Smooth muscle cell (in vitro differentiated cells): ENCODE measurements at regions not wholly inside any gene's neighbourhood (a gene's known extent, or its start where the extent isn't known, plus 50 kb on each side); places are given as distances from the start of the nearest gene placed in this dataset.
A peak's percentile ranks its signal among the peaks of the same experiment; 100 is the strongest.

Experiments
- DNase-seq: peaks from one replicate; lab custom pipeline; 2025; ENCODE audit not compliant: unreplicated experiment; lab: John Stamatoyannopoulos, UW
- H2AFZ ChIP-seq: fragments of 200-600 bp; sonication (generic); 2 replicates; pipeline ENCODE4 v1.6.0; 2016; ENCODE audit warnings: antibody characterized with exemption, low read depth, mild to moderate bottlenecking
- H3F3A ChIP-seq: fragments of 200-600 bp; sonication (generic); 2 replicates; pipeline ENCODE4 v1.6.0; 2017; ENCODE audit warnings: antibody characterized with exemption, low read depth
- H3K27ac ChIP-seq: fragments of 200-600 bp; sonication (generic); 2 replicates; pipeline ENCODE4 v1.5.1; 2016; ENCODE audit warnings: low read depth, mild to moderate bottlenecking
- H3K27me3 ChIP-seq: fragments of 200-600 bp; sonication (generic); 2 replicates; pipeline ENCODE4 v1.6.1; 2016; ENCODE audit warnings: low read depth, mild to moderate bottlenecking
- H3K36me3 ChIP-seq: fragments of 200-600 bp; sonication (generic); 2 replicates; pipeline ENCODE4 v1.5.1; 2016; ENCODE audit warnings: low read depth
- H3K4me1 ChIP-seq: fragments of 200-600 bp; sonication (generic); 2 replicates; pipeline ENCODE4 v1.5.1; 2016; ENCODE audit warnings: low read depth
- H3K4me2 ChIP-seq: fragments of 200-600 bp; sonication (generic); 2 replicates; pipeline ENCODE4 v1.6.0; 2016; ENCODE audit warnings: mild to moderate bottlenecking
- H3K4me3 ChIP-seq: fragments of 200-600 bp; sonication (generic); 2 replicates; pipeline ENCODE4 v1.5.1; 2016; ENCODE audit warnings: mild to moderate bottlenecking
- H3K79me2 ChIP-seq: fragments of 200-600 bp; sonication (generic); 2 replicates; pipeline ENCODE4 v1.6.0; 2016; ENCODE audit warnings: low read depth, mild to moderate bottlenecking
- H3K9ac ChIP-seq: fragments of 200-600 bp; sonication (generic); 2 replicates; pipeline ENCODE4 v1.6.0; 2016; ENCODE audit warnings: low read depth
- H3K9me3 ChIP-seq: fragments of 200-600 bp; sonication (generic); replicated peaks from 2 replicates; pipeline ENCODE4 v1.5.1; 2016; ENCODE audit warnings: low read depth
- H4K20me1 ChIP-seq: fragments of 200-600 bp; sonication (generic); 2 replicates; pipeline ENCODE4 v1.6.0; 2016; ENCODE audit warnings: low read depth
- WGBS: methylation state at CpG from one replicate; pipeline ENCODE4 v1.1.7; 2016; ENCODE audit warnings: low lambda C conversion rate; 5-methylcytosine and 5-hydroxymethylcytosine counted together
- TF ChIP-seq, protein P1 (sequence below): fragments of 200-600 bp; sonication (generic); IDR thresholded peaks from 2 replicates; pipeline ENCODE4 v1.5.1; 2017; ENCODE audit warnings: borderline replicate concordance, mild to moderate bottlenecking, antibody characterized with exemption; ENCODE audit not compliant: insufficient read depth, poor library complexity, severe bottlenecking

DNA sequence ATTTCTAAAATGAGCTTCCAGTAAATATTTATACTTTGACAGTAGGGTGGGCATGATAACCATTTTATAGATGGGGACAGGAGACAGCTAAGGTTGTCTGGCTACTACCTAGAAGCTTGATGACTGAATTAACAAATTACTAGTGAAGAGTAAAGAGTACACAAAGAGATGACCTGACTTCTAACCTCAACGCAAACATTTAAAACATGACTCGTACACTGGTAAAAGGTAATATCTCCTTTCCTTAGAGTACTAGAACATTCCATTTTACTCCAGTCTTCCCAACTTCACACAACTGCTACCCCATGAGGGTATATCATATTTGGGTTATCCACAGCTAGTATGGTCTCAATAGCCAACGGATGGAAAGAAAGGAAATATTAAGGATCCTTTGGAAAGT is 258.9 kb downstream of the FOXO1 start:
- 91% methylated on average over 3 of the region's 3 CpGs for WGBS

DNA sequence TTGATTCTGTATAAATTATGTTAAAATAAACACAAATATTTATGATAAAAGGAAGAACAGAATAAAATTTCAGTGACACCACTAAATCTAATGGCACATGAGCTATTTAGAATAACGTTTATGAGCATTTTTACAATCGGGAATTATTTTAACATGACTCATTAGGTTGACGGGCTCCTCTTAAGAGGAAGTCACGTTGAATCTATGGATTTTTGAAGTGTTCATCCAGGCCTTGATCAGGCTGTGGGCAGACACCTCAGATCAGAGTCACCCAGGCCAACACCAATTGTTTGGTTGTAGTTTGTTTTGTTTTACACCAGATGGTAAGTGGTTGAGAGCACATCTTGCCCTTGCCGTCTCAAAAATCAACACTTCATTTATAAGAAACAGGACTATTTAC is 257.8 kb downstream of the FOXO1 start:
- Histone ChIP-seq H4K20me1 (no peaks in the 10 kb centered on the region), H3K36me3 (no peaks in the 10 kb centered on the region), H2AFZ (no peak overlapping the region), H3K27ac (peak overlapping the region; percentile 2), H3K79me2 (no peaks in the 10 kb centered on the region), H3K9me3 (no peaks in the 10 kb centered on the region), H3K27me3 (no peaks in the 10 kb centered on the region), H3K9ac (no peak overlapping the region), H3K4me3 (no peak overlapping the region), H3K4me1 (peaks cover 4% of the 10 kb centered on the region), H3K4me2 (no peak overlapping the region), H3F3A (no peaks in the 10 kb centered on the region)
- no peak for DNase-seq
- TF ChIP-seq, protein P1, sequence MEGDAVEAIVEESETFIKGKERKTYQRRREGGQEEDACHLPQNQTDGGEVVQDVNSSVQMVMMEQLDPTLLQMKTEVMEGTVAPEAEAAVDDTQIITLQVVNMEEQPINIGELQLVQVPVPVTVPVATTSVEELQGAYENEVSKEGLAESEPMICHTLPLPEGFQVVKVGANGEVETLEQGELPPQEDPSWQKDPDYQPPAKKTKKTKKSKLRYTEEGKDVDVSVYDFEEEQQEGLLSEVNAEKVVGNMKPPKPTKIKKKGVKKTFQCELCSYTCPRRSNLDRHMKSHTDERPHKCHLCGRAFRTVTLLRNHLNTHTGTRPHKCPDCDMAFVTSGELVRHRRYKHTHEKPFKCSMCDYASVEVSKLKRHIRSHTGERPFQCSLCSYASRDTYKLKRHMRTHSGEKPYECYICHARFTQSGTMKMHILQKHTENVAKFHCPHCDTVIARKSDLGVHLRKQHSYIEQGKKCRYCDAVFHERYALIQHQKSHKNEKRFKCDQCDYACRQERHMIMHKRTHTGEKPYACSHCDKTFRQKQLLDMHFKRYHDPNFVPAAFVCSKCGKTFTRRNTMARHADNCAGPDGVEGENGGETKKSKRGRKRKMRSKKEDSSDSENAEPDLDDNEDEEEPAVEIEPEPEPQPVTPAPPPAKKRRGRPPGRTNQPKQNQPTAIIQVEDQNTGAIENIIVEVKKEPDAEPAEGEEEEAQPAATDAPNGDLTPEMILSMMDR = no peak
- 32% methylated on average over 5 of the region's 5 CpGs for WGBS

More for the DNA sequence above, 258.9 kb downstream of the FOXO1 start:
- Histone ChIP-seq H3K36me3 (no peaks in the 10 kb centered on the region), H3K4me3 (no peak overlapping the region), H3K4me1 (peaks cover 10% of the 10 kb centered on the region), H2AFZ (no peak overlapping the region), H3K79me2 (no peaks in the 10 kb centered on the region), H3K9ac (no peak overlapping the region), H3K9me3 (no peaks in the 10 kb centered on the region), H4K20me1 (no peaks in the 10 kb centered on the region), H3K27me3 (no peaks in the 10 kb centered on the region), H3K27ac (peak overlapping the region; percentile 76), H3K4me2 (peak overlapping the region; percentile 61), H3F3A (no peaks in the 10 kb centered on the region)
- TF ChIP-seq, protein P1 = no peak
- DNase-seq = no peak

DNA sequence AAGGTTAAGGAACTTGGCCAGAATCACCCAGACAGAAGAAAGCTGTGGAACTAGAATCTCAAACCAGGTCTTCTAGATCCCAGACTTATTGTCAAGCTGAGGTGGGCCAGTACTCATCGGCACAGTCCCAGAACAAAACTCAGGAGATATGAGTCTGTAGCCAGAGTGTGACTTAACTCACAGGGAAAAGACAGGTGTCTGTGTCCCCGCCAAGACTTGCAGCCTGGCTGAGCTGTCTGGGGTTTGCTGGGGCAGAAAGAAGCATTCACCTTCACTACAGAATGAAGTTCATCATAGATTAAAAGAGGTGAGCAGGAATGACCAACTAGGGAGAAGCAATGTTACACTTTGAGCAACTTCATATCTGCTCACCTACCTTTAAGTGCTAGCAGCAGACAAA is 257.2 kb downstream of the FOXO1 start:
- WGBS = 98% methylated on average over 2 of the region's 2 CpGs
- Histone ChIP-seq H3K4me1 (peaks cover 4% of the 10 kb centered on the region), H3K4me3 (no peak overlapping the region), H3F3A (no peaks in the 10 kb centered on the region), H3K9me3 (no peaks in the 10 kb centered on the region), H3K27me3 (no peaks in the 10 kb centered on the region), H2AFZ (peak overlapping the region; percentile 49), H3K36me3 (no peaks in the 10 kb centered on the region), H3K9ac (no peak overlapping the region), H4K20me1 (no peaks in the 10 kb centered on the region), H3K4me2 (no peak overlapping the region), H3K27ac (no peak overlapping the region), H3K79me2 (no peaks in the 10 kb centered on the region)
- no peak for DNase-seq
- TF ChIP-seq, protein P1 = no peak

DNA sequence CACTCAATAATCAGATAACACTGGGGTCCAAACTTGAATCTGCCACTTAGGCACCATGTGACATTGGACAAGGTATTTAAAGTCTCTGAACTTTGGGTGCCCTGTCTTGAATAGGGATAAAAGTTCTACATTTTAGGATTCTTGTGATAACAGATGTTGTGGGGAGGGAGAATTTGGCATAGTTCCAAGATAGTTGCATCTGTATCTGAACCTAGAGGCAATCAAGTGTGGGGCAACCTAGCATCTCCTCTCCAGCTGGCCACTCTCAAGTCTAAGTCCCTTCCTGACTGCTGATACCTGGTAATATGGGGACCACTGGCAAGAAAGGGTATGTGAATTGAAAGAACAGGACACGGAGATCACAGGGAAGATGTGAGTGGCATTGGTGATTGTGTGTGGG is 256.1 kb downstream of the FOXO1 start:
- Histone ChIP-seq H3K9ac (no peak overlapping the region), H3K36me3 (no peaks in the 10 kb centered on the region), H3K27ac (no peak overlapping the region), H4K20me1 (no peaks in the 10 kb centered on the region), H3K4me2 (peak overlapping the region; percentile 27), H2AFZ (peak overlapping the region; percentile 49), H3K79me2 (no peaks in the 10 kb centered on the region), H3K4me3 (no peak overlapping the region), H3F3A (no peaks in the 10 kb centered on the region), H3K9me3 (no peaks in the 10 kb centered on the region), H3K4me1 (peaks cover 4% of the 10 kb centered on the region), H3K27me3 (no peaks in the 10 kb centered on the region)
- TF ChIP-seq, protein P1 = no peak
- no peak for DNase-seq
- 100% methylated on average over 1 of the region's 1 CpG for WGBS
